HG03378 (cell line): ENCODE measurements at regions not wholly inside any gene's neighbourhood (a gene's known extent, or its start where the extent isn't known, plus 50 kb on each side); places are given as distances from the start of the nearest gene placed in this dataset.
"Not testable (repeated sequence)": the region's sequence is repeated elsewhere in the genome, so short reads cannot be mapped to it uniquely, and the experiment has no call there.

Experiments
- ATAC-seq: cut with Tn5 transposase; IDR thresholded peaks from one replicate; pipeline ENCODE4 v1.9.1; 2021; ENCODE audit warnings: mild to moderate bottlenecking, moderate library complexity; ENCODE audit not compliant: unreplicated experiment

GRCh38 chr12:91249518-91250272 lies 67.1 kb upstream of the DCN start:
- ATAC-seq = no peak

DNA sequence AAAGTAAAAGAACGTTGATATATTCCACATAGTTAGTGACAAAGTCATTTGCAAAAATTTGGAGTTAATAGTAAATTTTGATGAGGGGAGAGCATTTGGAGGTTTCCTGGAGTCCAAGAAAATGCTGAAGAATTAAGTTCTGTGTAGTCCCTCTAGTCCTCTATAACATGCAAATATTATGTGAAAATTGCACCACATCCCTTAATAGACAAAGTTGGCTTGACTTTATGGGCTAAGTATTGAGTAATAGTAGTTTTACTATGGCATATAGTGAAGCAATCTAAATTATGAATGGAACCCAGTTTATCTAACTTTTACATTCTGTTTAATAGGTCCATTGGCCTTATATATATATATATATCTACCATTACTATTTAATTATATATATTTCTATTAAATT lies 66.4 kb upstream of the DCN start:
- ATAC-seq = no peak

DNA sequence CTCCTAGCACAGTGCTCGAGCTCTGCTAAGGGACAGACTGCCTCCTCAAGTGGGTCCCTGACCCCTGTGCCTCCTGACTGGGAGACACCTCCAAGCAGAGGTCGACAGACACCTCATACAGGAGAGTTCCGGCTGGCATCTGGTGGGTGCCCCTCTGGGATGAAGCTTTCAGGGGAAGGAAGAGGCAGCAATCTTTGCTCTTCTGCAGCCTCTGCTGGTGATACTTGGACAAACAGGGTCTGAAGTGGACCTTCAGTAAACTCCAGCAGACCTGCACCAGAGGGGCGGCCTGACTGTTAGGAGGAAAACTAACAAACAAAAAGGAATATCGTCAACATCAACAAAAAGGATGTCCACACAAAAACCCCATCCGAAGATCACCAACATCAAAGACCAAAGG lies 60.6 kb upstream of the DCN start:
- not testable (repeated sequence) for ATAC-seq

DNA sequence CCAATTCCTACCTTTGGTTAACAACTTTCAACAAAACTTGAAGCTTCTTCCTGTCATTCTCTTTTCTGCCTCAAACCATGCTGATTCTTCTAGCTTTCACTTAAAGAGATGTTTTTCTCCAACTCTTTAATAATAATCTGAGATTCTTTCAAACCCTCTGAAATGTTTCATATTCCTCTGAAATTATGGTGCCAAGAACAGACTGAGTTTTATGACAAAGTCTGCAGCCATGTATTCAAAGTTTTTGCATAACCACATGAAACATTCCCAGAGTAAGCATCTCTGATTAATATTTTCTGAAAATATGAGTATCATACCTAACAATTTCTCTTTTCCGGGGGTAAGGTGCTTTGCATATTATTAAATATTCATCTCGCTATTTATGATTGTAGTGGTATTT lies 59.1 kb upstream of the DCN start:
- ATAC-seq = no peak

GRCh38 chr12:91240386-91241095 lies 57.9 kb upstream of the DCN start:
- ATAC-seq = no peak

DNA sequence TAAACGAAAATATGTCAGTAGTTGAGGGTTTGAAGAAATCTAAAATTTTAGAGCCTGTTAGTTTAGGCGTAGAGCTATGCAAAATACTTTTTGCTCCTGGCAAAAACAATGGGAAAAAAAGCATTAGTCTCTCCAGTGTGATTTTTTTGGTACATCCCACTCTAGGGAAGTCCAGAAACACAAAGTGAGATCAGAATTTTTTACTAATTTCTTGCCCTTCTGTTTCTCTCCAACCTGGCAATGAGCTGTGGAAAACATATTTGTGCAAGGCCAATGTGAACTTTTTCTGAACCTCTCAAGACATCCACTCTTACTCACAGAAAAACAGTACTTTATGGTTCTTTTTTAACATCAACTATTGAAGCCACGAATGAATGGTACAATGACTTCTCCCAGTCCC lies 56.9 kb upstream of the DCN start:
- ATAC-seq = no peak
